COLO668 (cell line): ENCODE measurements at regions not wholly inside any gene's neighbourhood (a gene's known extent, or its start where the extent isn't known, plus 50 kb on each side); places are given as distances from the start of the nearest gene placed in this dataset.
A peak's percentile ranks its signal among the peaks of the same experiment; 100 is the strongest.

Source experiments
- DNase-seq: peaks from one replicate; lab custom pipeline; 2025; ENCODE audit not compliant: unreplicated experiment; lab: John Stamatoyannopoulos, UW

GRCh38 chr9:113646946-113647914 is 183.7 kb downstream of the RGS3 start:
- DNase-seq = no peak

GRCh38 chr9:113648048-113648447 is 184.5 kb downstream of the RGS3 start:
- no peak for DNase-seq

- DNase-seq = no peak
These were observed 185.1 kb downstream of the RGS3 start for GRCh38 chr9:113648586-113648985.

GRCh38 chr9:113649054-113649453 is 185.5 kb downstream of the RGS3 start:
- DNase-seq = no peak

- DNase-seq = no peak
These were observed 186.3 kb downstream of the RGS3 start for GRCh38 chr9:113649855-113650206.

GRCh38 chr9:113650207-113651131 is 186.9 kb downstream of the RGS3 start:
- peak; percentile 76 for DNase-seq

GRCh38 chr9:113651896-113652295 is 188.4 kb downstream of the RGS3 start:
- DNase-seq = no peak

GRCh38 chr9:113652355-113653152 is 189.0 kb downstream of the RGS3 start:
- DNase-seq = no peak

GRCh38 chr9:113653746-113654604 is 190.4 kb downstream of the RGS3 start:
- no peak for DNase-seq

GRCh38 chr9:113654605-113655428 is 191.3 kb downstream of the RGS3 start:
- no peak for DNase-seq

- DNase-seq = no peak
These were observed 193.5 kb downstream of the RGS3 start for GRCh38 chr9:113656771-113657670.

GRCh38 chr9:113657765-113658544 is 194.4 kb downstream of the RGS3 start:
- DNase-seq = peak; percentile 72

GRCh38 chr9:113658545-113658895 is 195.0 kb downstream of the RGS3 start:
- no peak for DNase-seq

GRCh38 chr9:113659039-113659438 is 195.5 kb downstream of the RGS3 start:
- DNase-seq = no peak

GRCh38 chr9:113659740-113660139 is 196.2 kb downstream of the RGS3 start:
- no peak for DNase-seq

- no peak for DNase-seq
These were observed 196.7 kb downstream of the RGS3 start for GRCh38 chr9:113660196-113660595.

GRCh38 chr9:113661074-113661473 is 197.5 kb downstream of the RGS3 start:
- DNase-seq = no peak
